H9 (cell line): ENCODE measurements at regions not wholly inside any gene's neighbourhood (a gene's known extent, or its start where the extent isn't known, plus 50 kb on each side); places are given as distances from the start of the nearest gene placed in this dataset.

Experiments used
- DNase-seq: peaks from one replicate; pipeline ENCODE4 v3.0.0-alpha.2; 2017
- H2AFZ ChIP-seq: one replicate; pipeline ENCODE4 v1.6.1; 2013; ENCODE audit warnings: mild to moderate bottlenecking, low read length, control low read depth, moderate library complexity
- H2AK5ac ChIP-seq: 2 replicates; pipeline ENCODE4 v1.6.1; 2013; ENCODE audit warnings: low read length, control low read depth, mixed read lengths; ENCODE audit not compliant: insufficient read length
- H2BK120ac ChIP-seq: one replicate; pipeline ENCODE4 v1.6.1; 2013; ENCODE audit warnings: low read depth, mild to moderate bottlenecking, low read length, control low read depth, inconsistent platforms; ENCODE audit not compliant: poor library complexity, severe bottlenecking
- H2BK12ac ChIP-seq: 2 replicates; pipeline ENCODE4 v1.6.1; 2013; ENCODE audit warnings: low read length, control low read depth, mixed read lengths, low read depth; ENCODE audit not compliant: insufficient read length
- H2BK15ac ChIP-seq: 2 replicates; pipeline ENCODE4 v1.6.1; 2013; ENCODE audit warnings: low read depth, low read length, control low read depth
- H2BK20ac ChIP-seq: one replicate; pipeline ENCODE4 v1.6.1; 2013; ENCODE audit warnings: low read depth, mild to moderate bottlenecking, low read length, control low read depth, inconsistent platforms; ENCODE audit not compliant: poor library complexity, severe bottlenecking
- H2BK5ac ChIP-seq: 2 replicates; pipeline ENCODE4 v1.6.1; 2013; ENCODE audit warnings: low read length, control low read depth, mixed read lengths; ENCODE audit not compliant: insufficient read length
- H3K14ac ChIP-seq: 2 replicates; pipeline ENCODE4 v1.6.1; 2013; ENCODE audit warnings: low read length, control low read depth; ENCODE audit not compliant: insufficient read depth
- H3K18ac ChIP-seq: 2 replicates; pipeline ENCODE4 v1.6.1; 2013; ENCODE audit warnings: low read depth, mild to moderate bottlenecking, mixed read lengths, low read length, control low read depth; ENCODE audit not compliant: insufficient read length
- H3K23ac ChIP-seq: 2 replicates; pipeline ENCODE4 v1.6.1; 2013; ENCODE audit warnings: low read length, control low read depth, mixed read lengths, low read depth; ENCODE audit not compliant: insufficient read length
- H3K23me2 ChIP-seq: 2 replicates; pipeline ENCODE4 v1.6.1; 2013; ENCODE audit warnings: low read depth, mild to moderate bottlenecking, mixed read lengths, low read length, control low read depth; ENCODE audit not compliant: insufficient read length, poor library complexity, severe bottlenecking
- H3K27ac ChIP-seq: 2 replicates; pipeline ENCODE4 v1.5.1; 2013; ENCODE audit warnings: low read length, control low read depth, mixed read lengths, low read depth; ENCODE audit not compliant: insufficient read length
- H3K27me3 ChIP-seq: 2 replicates; pipeline ENCODE4 v1.6.1; 2013; ENCODE audit warnings: low read length, control low read depth, inconsistent platforms; ENCODE audit not compliant: insufficient read depth
- H3K4ac ChIP-seq: 2 replicates; pipeline ENCODE4 v1.6.1; 2013; ENCODE audit warnings: low read depth, mild to moderate bottlenecking, control low read depth, inconsistent platforms, low read length, moderate library complexity
- H3K4me1 ChIP-seq: 2 replicates; pipeline ENCODE4 v1.6.1; 2013; ENCODE audit warnings: low read length, control low read depth, inconsistent platforms; ENCODE audit not compliant: insufficient read depth
- H3K4me2 ChIP-seq: 2 replicates; pipeline ENCODE4 v1.6.1; 2013; ENCODE audit warnings: low read length, control low read depth, mixed read lengths; ENCODE audit not compliant: insufficient read length, insufficient read depth
- H3K56ac ChIP-seq: 2 replicates; pipeline ENCODE4 v1.6.1; 2013; ENCODE audit warnings: low read depth, mild to moderate bottlenecking, mixed read lengths, low read length, control low read depth; ENCODE audit not compliant: insufficient read length
- H3K79me1 ChIP-seq: 2 replicates; pipeline ENCODE4 v1.6.1; 2013; ENCODE audit warnings: low read depth, mild to moderate bottlenecking, moderate library complexity, low read length, control low read depth, inconsistent platforms; ENCODE audit not compliant: insufficient read depth, poor library complexity, severe bottlenecking
- H3K79me2 ChIP-seq: 2 replicates; pipeline ENCODE4 v1.6.1; 2013; ENCODE audit warnings: low read length, control low read depth, inconsistent platforms; ENCODE audit not compliant: insufficient read depth
- H3K9ac ChIP-seq: 2 replicates; pipeline ENCODE4 v1.6.1; 2013; ENCODE audit warnings: low read length, control low read depth, mixed read lengths; ENCODE audit not compliant: insufficient read length; ENCODE audit errors: extremely low read depth
- H3K9me3 ChIP-seq: one replicate; pipeline ENCODE4 v1.6.1; 2013; ENCODE audit warnings: low read depth, low read length, inconsistent platforms; ENCODE audit not compliant: control insufficient read depth
- H3T11ph ChIP-seq: one replicate; pipeline ENCODE4 v1.6.1; 2013; ENCODE audit warnings: mild to moderate bottlenecking, low read length, control low read depth, inconsistent platforms
- H4K20me1 ChIP-seq: one replicate; pipeline ENCODE4 v1.6.1; 2013; ENCODE audit not compliant: control insufficient read depth, insufficient read length, insufficient read depth
- H4K5ac ChIP-seq: 2 replicates; pipeline ENCODE4 v1.6.1; 2013; ENCODE audit warnings: low read depth, mild to moderate bottlenecking, mixed read lengths, low read length, control low read depth; ENCODE audit not compliant: insufficient read length
- H4K8ac ChIP-seq: replicated peaks from 2 replicates; pipeline ENCODE4 v1.6.1; 2013; ENCODE audit warnings: low read length, control low read depth, mixed read lengths, low read depth; ENCODE audit not compliant: insufficient read length
- H4K91ac ChIP-seq: 2 replicates; pipeline ENCODE4 v1.6.1; 2013; ENCODE audit warnings: low read depth, mild to moderate bottlenecking, moderate library complexity, mixed read lengths, low read length, control low read depth; ENCODE audit not compliant: insufficient read length
- H3K27ac Mint-ChIP-seq, 3 experiments: 2 replicates in 2 of 3; 3 replicates in 1 of 3; pipeline ENCODE4 v1.8.0; 2020 to 2021; ENCODE audit warnings: mixed read lengths in 3 of 3, mild to moderate bottlenecking in 1 of 3, moderate library complexity in 1 of 3
- H3K27me3 Mint-ChIP-seq: 2 replicates; pipeline ENCODE4 v1.8.0; 2021; ENCODE audit warnings: low read depth, mild to moderate bottlenecking, moderate library complexity, mixed read lengths
- H3K36me3 Mint-ChIP-seq, 3 experiments: 2 replicates in 2 of 3; 3 replicates in 1 of 3; pipeline ENCODE4 v1.8.0; 2020 to 2021; ENCODE audit warnings: low read depth in 3 of 3, mixed read lengths in 3 of 3; ENCODE audit not compliant: insufficient read depth in 1 of 3
- H3K4me1 Mint-ChIP-seq, 2 experiments: 2 replicates each; pipeline ENCODE4 v1.8.0; 2020; ENCODE audit warnings: mixed read lengths in 2 of 2
- H3K4me3 Mint-ChIP-seq, 2 experiments: 2 replicates in 1 of 2; 3 replicates in 1 of 2; pipeline ENCODE4 v1.8.0; 2020 to 2021; ENCODE audit warnings: mild to moderate bottlenecking in 2 of 2, mixed read lengths in 2 of 2, moderate library complexity in 1 of 2
- H3K9me3 Mint-ChIP-seq, 2 experiments: 2 replicates in 1 of 2; 3 replicates in 1 of 2; pipeline ENCODE4 v1.8.0; 2020; ENCODE audit warnings: mild to moderate bottlenecking in 2 of 2, mixed read lengths in 2 of 2, moderate library complexity in 1 of 2
- WGBS: extraction: QIAGEN DNeasy Blood & Tissue Kit; methylation state at CpG from one replicate; pipeline ENCODE4 v1.1.7; 2013; ENCODE audit warnings: missing lambda C conversion rate, low lambda C conversion rate, mixed read lengths; ENCODE audit not compliant: insufficient read length; ENCODE audit errors: extremely low coverage; 5-methylcytosine and 5-hydroxymethylcytosine counted together
- TF ChIP-seq, protein P1 (sequence below): fragments of 200-600 bp; sonication (generic); conservative IDR thresholded peaks from 3 replicates; pipeline ENCODE4 v1.8.0; 2021; ENCODE audit warnings: antibody characterized with exemption, mild to moderate bottlenecking

DNA sequence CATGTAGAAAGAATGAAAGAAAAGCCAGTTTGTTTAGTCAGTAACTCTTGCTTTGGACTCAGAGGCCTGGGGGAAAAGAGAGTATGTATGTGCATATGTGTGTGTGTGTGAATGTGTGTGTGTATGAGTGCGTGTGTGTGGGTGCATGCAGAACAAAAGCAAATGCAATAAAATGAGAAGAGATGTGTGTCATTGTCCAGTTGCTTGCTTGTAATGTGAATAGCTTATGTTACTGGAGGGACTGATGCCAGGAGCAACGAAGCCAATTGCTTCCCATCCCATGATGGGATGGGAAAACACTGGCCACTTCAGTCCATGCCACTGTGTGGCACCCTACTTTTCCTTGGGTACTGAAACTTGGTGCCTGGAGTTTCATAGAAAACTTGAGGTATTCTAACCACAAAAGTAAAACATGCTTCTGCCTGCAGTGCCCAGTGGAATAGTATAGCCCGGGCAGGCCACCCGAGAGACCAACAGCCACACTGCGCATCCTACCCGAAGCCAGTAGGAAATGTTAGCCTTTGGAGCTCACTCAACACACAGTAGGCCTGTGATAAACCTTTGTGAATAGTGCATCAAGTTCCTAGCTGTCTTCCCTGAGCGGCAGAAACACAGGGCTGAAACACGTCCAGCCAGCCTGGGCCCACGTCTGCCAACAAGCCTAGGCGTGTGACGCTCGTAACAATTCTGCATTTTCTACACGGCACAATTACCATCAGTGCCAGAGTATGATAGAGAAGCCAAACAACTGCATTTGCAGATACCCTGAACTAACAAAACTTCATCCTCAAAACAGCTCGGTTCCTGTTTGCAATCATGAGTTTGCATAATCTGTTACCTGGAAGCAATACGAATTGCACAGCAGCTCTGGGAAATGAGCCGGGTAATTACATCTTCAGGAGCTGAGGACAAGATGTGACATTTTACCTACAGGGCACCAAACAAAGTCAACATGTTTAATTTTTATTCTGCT, 198.1 kb downstream of the SYK start:
- Histone ChIP-seq H2BK20ac (no peak overlapping the region), H2BK15ac (no peak overlapping the region), H3T11ph (no peak overlapping the region), H4K91ac (no peak overlapping the region), H3K14ac (no peak overlapping the region), H2AK5ac (no peak overlapping the region), H3K23ac (no peak overlapping the region), H2BK12ac (no peak overlapping the region), H3K27ac (no peak overlapping the region), H3K56ac (no peak overlapping the region), H3K27me3 (no peaks in the 10 kb centered on the region), H3K79me2 (no peaks in the 10 kb centered on the region), H3K4me2 (no peak overlapping the region), H3K9ac (no peak overlapping the region), H3K9me3 (peaks cover 5% of the 10 kb centered on the region), H2BK5ac (no peak overlapping the region), H3K18ac (no peak overlapping the region), H3K79me1 (no peaks in the 10 kb centered on the region), H3K4ac (no peak overlapping the region), H4K8ac (no peak overlapping the region), H3K23me2 (no peaks in the 10 kb centered on the region), H2BK120ac (no peak overlapping the region), H3K4me1 (no peaks in the 10 kb centered on the region), H4K5ac (no peak overlapping the region), H2AFZ (no peak overlapping the region), H4K20me1 (no peaks in the 10 kb centered on the region)
- Mint-ChIP-seq H3K36me3 (peaks cover 7 to 16% (median 7%) of the 10 kb centered on the region in 3 experiments; a peak in 6 of 7 replicates), H3K27me3 (peaks cover 1% of the 10 kb centered on the region; the same call in 1 of the 2 replicates), H3K9me3 (peaks cover 13 to 23% of the 10 kb centered on the region in 2 experiments), H3K4me3 (no peak overlapping the region), H3K27ac (no peak overlapping the region), H3K4me1 (peaks cover 11 to 13% of the 10 kb centered on the region in 2 experiments)
- DNase-seq, result no peak
- TF ChIP-seq, protein P1, sequence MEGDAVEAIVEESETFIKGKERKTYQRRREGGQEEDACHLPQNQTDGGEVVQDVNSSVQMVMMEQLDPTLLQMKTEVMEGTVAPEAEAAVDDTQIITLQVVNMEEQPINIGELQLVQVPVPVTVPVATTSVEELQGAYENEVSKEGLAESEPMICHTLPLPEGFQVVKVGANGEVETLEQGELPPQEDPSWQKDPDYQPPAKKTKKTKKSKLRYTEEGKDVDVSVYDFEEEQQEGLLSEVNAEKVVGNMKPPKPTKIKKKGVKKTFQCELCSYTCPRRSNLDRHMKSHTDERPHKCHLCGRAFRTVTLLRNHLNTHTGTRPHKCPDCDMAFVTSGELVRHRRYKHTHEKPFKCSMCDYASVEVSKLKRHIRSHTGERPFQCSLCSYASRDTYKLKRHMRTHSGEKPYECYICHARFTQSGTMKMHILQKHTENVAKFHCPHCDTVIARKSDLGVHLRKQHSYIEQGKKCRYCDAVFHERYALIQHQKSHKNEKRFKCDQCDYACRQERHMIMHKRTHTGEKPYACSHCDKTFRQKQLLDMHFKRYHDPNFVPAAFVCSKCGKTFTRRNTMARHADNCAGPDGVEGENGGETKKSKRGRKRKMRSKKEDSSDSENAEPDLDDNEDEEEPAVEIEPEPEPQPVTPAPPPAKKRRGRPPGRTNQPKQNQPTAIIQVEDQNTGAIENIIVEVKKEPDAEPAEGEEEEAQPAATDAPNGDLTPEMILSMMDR, result no peak
- WGBS, result no CpG with 5 or more reads among the region's 16 CpGs
